ENCODE measurements at regions not wholly inside any gene's neighbourhood (a gene's known extent, or its start where the extent isn't known, plus 50 kb on each side); places are given as distances from the start of the nearest gene placed in this dataset.

GRCh38 chr20:40538131-40538530 is 150.9 kb downstream of the MAFB start:
- no peak for FAIRE-seq

GRCh38 chr20:40536808-40537207 is 152.2 kb downstream of the MAFB start:
- FAIRE-seq = no peak

GRCh38 chr20:40535816-40536215 is 153.2 kb downstream of the MAFB start:
- no peak for FAIRE-seq

GRCh38 chr20:40532103-40532502 is 156.9 kb downstream of the MAFB start:
- no peak for FAIRE-seq

- no peak for FAIRE-seq
Observed at GRCh38 chr20:40525351-40525750, 163.7 kb downstream of the MAFB start.

GRCh38 chr20:40524071-40524470 is 165.0 kb downstream of the MAFB start:
- FAIRE-seq = no peak

- no peak for FAIRE-seq
Observed at GRCh38 chr20:40522405-40522804, 166.6 kb downstream of the MAFB start.

GRCh38 chr20:40521962-40522361 is 167.1 kb downstream of the MAFB start:
- no peak for FAIRE-seq

- FAIRE-seq = no peak
Observed at GRCh38 chr20:40519918-40520317, 169.1 kb downstream of the MAFB start.

- FAIRE-seq = no peak
Observed at GRCh38 chr20:40512994-40513393, 176.0 kb downstream of the MAFB start.

- FAIRE-seq = no peak
Observed at GRCh38 chr20:40512591-40512990, 176.4 kb downstream of the MAFB start.

GRCh38 chr20:40511478-40511877 is 177.6 kb downstream of the MAFB start:
- no peak for FAIRE-seq

- no peak for FAIRE-seq
Observed at GRCh38 chr20:40510622-40511021, 178.4 kb downstream of the MAFB start.

GRCh38 chr20:40508821-40509220 is 180.2 kb downstream of the MAFB start:
- FAIRE-seq = no peak

GRCh38 chr20:40506537-40506939 is 182.5 kb downstream of the MAFB start:
- no peak for FAIRE-seq

- FAIRE-seq = no peak
Observed at GRCh38 chr20:40503119-40503518, 185.9 kb downstream of the MAFB start.

- FAIRE-seq = no peak
Observed at GRCh38 chr20:40502576-40502975, 186.5 kb downstream of the MAFB start.

GRCh38 chr20:40499391-40499790 is 189.6 kb downstream of the MAFB start:
- no peak for FAIRE-seq

- no peak for FAIRE-seq
Observed at GRCh38 chr20:40497899-40498691, 190.9 kb downstream of the MAFB start.

- FAIRE-seq = no peak
Observed at GRCh38 chr20:40495956-40496355, 193.1 kb downstream of the MAFB start.

- FAIRE-seq = no peak
Observed at GRCh38 chr20:40494248-40494647, 194.8 kb downstream of the MAFB start.

GRCh38 chr20:40493549-40493948 is 195.5 kb downstream of the MAFB start:
- FAIRE-seq = no peak

- no peak for FAIRE-seq
Observed at GRCh38 chr20:40493071-40493470, 196.0 kb downstream of the MAFB start.

GRCh38 chr20:40491009-40491590 is 197.9 kb downstream of the MAFB start:
- no peak for FAIRE-seq

GRCh38 chr20:40489886-40490285 is 199.2 kb downstream of the MAFB start:
- no peak for FAIRE-seq
